Body of pancreas (tissue), 4 donors: ENCODE measurements at regions not wholly inside any gene's neighbourhood (a gene's known extent, or its start where the extent isn't known, plus 50 kb on each side); places are given as distances from the start of the nearest gene placed in this dataset.

Experiments
- CTCF ChIP-seq, 7 experiments: fragments of 450-650 bp in 4 of 7; fragments of 200-600 bp in 3 of 7; sonication (generic) in 3 of 7; IDR thresholded peaks; one replicate each; pipeline ENCODE4 v1.5.1; 2016 to 2019; ENCODE audit warnings: antibody characterized with exemption in 7 of 7
- POLR2A ChIP-seq, 3 donors: fragments of 450-650 bp; IDR thresholded peaks; one replicate each; pipeline ENCODE4 v1.6.1; 2016; ENCODE audit warnings: antibody characterized with exemption in 3 of 3, mild to moderate bottlenecking in 2 of 3

- TF ChIP-seq CTCF (IDR thresholded peaks at IDR 0.05): no peak
- TF ChIP-seq POLR2A (IDR thresholded peaks at IDR 0.05): no peak
Observed at GRCh38 chr13:37442996-37443395, 155.6 kb downstream of the POSTN start.
